ENCODE measurements at regions not wholly inside any gene's neighbourhood (a gene's known extent, or its start where the extent isn't known, plus 50 kb on each side); places are given as distances from the start of the nearest gene placed in this dataset.

DNA sequence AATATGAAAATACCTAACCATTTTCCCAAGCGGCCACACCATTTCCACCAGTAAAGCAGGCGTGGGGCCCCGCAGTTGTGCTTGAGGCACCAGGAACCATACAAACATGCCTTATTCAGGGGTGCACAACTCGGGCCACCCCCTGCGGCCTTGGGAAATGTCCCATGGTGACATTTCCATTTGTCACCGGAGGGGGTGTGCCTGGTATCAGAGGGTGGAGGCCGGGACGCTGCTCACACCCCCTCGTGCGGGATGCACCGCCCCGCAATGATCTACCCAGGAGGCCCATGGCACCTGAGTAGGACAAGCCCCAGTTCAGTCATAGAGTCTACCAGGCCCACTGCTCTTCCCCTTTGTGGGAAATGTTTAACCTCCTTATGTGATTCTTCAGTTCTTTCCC, 218.8 kb downstream of the TEX29 start:
- H3K4me3 ChIP-seq (ENCODE audit: low read length): no peak overlapping the region
- no peak overlapping the region for H3K27ac ChIP-seq (ENCODE audit: low read length)
- no peaks in the 10 kb centered on the region for H3K9me3 ChIP-seq (ENCODE audit: control insufficient read depth, low read depth, low read length)
- peaks cover 19% of the 10 kb centered on the region for H3K4me1 ChIP-seq (ENCODE audit: control insufficient read depth, low read depth, low read length)
- no peak overlapping the region for H3K9ac ChIP-seq (ENCODE audit: low read length)
- no peaks in the 10 kb centered on the region for H3K36me3 ChIP-seq (ENCODE audit: control insufficient read depth, low read depth, low read length)
- H3K27me3 ChIP-seq (ENCODE audit: control insufficient read depth, insufficient read depth, low read length): peaks cover 42% of the 10 kb centered on the region

DNA sequence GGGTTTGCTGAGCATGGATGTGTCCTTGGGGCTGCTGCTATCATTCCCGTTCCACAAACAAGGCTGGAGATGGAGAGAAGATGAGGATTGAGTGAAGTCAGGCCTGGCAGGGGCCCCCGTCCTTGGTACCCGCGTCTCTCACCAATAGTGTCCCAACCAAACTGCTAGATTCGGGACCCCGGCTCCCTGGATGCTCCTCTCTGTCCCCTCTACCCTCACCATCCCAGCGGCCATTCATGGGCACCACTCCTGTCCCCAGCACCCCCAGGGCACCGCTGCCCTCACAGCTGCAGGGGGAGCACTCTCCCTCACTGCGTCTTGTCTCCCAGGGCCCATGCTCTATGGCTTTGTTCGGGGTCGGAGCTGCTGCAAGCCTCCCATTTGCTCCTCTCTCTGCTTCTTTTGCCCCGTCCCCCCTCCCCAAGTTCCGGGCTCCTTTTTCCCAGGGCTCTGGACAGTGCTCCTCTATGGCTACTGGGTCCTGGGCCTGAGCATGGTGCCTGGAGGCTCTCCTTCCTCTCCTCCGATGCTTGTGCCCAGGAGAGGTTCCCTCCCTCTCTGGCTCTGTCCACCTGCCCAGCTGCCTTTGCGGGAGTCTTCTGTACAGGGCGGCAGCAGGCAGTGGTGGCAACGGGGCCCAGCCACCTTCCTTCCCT, 219.5 kb downstream of the TEX29 start:
- Histone ChIP-seq H3K9ac (ENCODE audit: low read length) (no peak overlapping the region), H3K27me3 (ENCODE audit: control insufficient read depth, insufficient read depth, low read length) (peaks cover 35% of the 10 kb centered on the region)

DNA sequence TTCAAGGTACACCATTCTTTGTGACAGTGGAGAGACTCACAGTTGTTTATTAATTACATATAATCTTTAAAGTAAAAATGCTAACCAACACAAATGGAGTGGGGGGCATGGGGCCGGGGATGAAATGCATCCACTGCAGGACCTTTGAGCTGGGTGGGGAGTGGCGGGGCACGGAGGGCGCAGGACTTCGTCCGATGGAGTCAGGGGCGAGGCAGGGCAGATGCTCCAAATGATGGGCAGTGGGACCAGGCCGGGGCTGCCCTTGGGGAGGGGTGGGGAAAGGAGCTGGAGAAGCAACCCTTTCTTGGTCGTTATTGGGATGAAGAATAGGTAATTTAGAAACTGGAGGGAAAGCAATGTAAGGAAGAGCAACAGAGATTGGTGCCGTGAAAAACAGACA, 220.0 kb downstream of the TEX29 start:
- no peak overlapping the region for H3K4me3 ChIP-seq (ENCODE audit: low read length)
- no peaks in the 10 kb centered on the region for H3K36me3 ChIP-seq (ENCODE audit: control insufficient read depth, low read depth, low read length)
- no peak overlapping the region for H3K9ac ChIP-seq (ENCODE audit: low read length)
- H3K27me3 ChIP-seq (ENCODE audit: control insufficient read depth, insufficient read depth, low read length): peaks cover 29% of the 10 kb centered on the region
- peaks cover 12% of the 10 kb centered on the region for H3K4me1 ChIP-seq (ENCODE audit: control insufficient read depth, low read depth, low read length)
- no peaks in the 10 kb centered on the region for H3K9me3 ChIP-seq (ENCODE audit: control insufficient read depth, low read depth, low read length)
- H3K27ac ChIP-seq (ENCODE audit: low read length): no peak overlapping the region

More for the DNA sequence above, 219.5 kb downstream of the TEX29 start:
- no peaks in the 10 kb centered on the region for H3K36me3 ChIP-seq (ENCODE audit: control insufficient read depth, low read depth, low read length)
- H3K4me1 ChIP-seq (ENCODE audit: control insufficient read depth, low read depth, low read length): peaks cover 15% of the 10 kb centered on the region
- H3K27ac ChIP-seq (ENCODE audit: low read length): no peak overlapping the region
- H3K4me3 ChIP-seq (ENCODE audit: low read length): no peak overlapping the region
- no peaks in the 10 kb centered on the region for H3K9me3 ChIP-seq (ENCODE audit: control insufficient read depth, low read depth, low read length)

GRCh38 chr13:111541345-111541744, 220.9 kb downstream of the TEX29 start:
- Histone ChIP-seq H3K27ac (ENCODE audit: low read length) (no peak overlapping the region), H3K27me3 (ENCODE audit: control insufficient read depth, insufficient read depth, low read length) (peaks cover 21% of the 10 kb centered on the region), H3K4me3 (ENCODE audit: low read length) (no peak overlapping the region), H3K9me3 (ENCODE audit: control insufficient read depth, low read depth, low read length) (no peaks in the 10 kb centered on the region), H3K36me3 (ENCODE audit: control insufficient read depth, low read depth, low read length) (no peaks in the 10 kb centered on the region), H3K9ac (ENCODE audit: low read length) (no peak overlapping the region), H3K4me1 (ENCODE audit: control insufficient read depth, low read depth, low read length) (peaks cover 3% of the 10 kb centered on the region)

- peaks cover 15% of the 10 kb centered on the region for H3K27me3 ChIP-seq (ENCODE audit: control insufficient read depth, insufficient read depth, low read length)
These were observed 221.5 kb downstream of the TEX29 start for GRCh38 chr13:111541752-111542529.

DNA sequence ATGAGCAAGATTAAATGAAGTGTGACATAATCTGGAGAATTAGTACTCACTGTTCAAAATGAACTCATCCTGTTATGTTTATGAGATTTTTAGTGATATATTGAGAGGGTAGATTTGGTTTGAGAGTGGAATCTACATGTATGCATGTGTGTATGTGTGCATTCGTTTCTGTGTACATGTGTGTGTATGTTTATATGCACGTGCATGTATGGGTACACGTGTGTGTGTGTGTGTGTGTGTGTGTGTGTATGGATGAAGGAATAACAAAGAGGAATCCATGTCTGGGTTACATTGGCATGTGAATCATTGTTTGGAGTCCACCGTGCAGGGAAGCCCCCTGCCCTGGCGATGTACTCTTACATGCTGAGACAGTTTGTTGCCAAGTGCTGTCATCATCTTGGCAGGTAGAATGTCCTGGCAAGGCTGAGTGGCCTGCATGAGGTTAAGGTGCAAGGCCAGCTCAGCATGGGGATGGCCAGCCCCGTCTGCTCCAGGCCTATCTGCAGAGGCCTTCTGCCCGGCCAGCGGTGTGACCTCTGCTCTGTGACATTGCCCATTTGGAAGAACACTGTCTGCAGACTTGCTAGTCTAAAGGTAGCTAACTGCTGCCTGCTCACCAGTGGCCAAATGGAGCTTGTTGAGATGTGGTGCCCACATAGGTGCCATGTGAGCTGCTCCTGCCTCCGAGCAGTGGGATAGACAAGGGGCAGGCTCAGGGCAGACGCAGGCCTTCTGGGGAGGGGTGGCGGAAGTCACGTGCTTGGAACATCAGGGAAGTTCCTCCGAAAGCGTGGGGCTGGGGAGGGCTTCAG, 222.3 kb downstream of the TEX29 start:
- peaks cover 8% of the 10 kb centered on the region for H3K27me3 ChIP-seq (ENCODE audit: control insufficient read depth, insufficient read depth, low read length)
- no peak overlapping the region for H3K27ac ChIP-seq (ENCODE audit: low read length)
- H3K36me3 ChIP-seq (ENCODE audit: control insufficient read depth, low read depth, low read length): no peaks in the 10 kb centered on the region
- no peak overlapping the region for H3K4me3 ChIP-seq (ENCODE audit: low read length)
- no peaks in the 10 kb centered on the region for H3K9me3 ChIP-seq (ENCODE audit: control insufficient read depth, low read depth, low read length)
- no peaks in the 10 kb centered on the region for H3K4me1 ChIP-seq (ENCODE audit: control insufficient read depth, low read depth, low read length)
- H3K9ac ChIP-seq (ENCODE audit: low read length): no peak overlapping the region

More at GRCh38 chr13:111541752-111542529, 221.5 kb downstream of the TEX29 start:
- no peak overlapping the region for H3K9ac ChIP-seq (ENCODE audit: low read length)
- no peaks in the 10 kb centered on the region for H3K9me3 ChIP-seq (ENCODE audit: control insufficient read depth, low read depth, low read length)
- H3K27ac ChIP-seq (ENCODE audit: low read length): no peak overlapping the region
- H3K4me3 ChIP-seq (ENCODE audit: low read length): no peak overlapping the region
- no peaks in the 10 kb centered on the region for H3K36me3 ChIP-seq (ENCODE audit: control insufficient read depth, low read depth, low read length)
- no peaks in the 10 kb centered on the region for H3K4me1 ChIP-seq (ENCODE audit: control insufficient read depth, low read depth, low read length)

DNA sequence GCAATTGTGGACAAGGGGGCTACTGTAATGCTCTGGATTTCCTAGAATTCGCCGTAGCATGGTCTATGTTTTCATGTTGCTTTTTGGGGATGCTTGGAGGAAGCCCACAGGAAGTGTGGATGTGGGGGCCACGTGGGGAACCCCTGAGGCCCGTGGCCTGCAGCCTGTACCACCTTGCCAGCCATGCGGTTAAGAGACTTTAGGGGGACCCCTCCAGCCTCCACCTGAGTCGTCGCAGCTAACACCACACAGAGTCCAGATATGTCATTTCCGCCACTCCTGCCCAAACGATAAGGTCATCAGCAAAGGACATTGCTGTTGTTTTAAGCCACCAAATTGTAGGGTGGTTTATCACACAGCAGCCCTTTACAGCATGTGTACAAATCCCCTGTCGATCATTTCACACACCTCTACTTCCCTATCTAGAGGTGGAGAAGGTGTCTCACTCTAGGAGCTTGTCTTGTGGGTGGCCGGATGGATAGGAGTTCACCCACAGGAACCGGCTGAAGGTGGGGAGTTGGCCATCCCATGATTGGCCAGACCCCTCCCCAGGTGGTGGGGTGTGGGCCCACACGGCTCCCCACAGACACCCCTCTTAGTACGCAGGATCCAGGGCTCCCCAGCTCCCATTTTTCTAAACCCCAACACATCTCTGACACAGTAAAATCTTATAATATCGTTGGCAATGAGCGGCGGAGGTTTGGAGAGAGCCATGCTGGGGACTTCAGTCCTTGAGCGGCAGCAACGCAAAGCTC, 226.7 kb downstream of the TEX29 start:
- no peak overlapping the region for H3K4me3 ChIP-seq (ENCODE audit: low read length)

DNA sequence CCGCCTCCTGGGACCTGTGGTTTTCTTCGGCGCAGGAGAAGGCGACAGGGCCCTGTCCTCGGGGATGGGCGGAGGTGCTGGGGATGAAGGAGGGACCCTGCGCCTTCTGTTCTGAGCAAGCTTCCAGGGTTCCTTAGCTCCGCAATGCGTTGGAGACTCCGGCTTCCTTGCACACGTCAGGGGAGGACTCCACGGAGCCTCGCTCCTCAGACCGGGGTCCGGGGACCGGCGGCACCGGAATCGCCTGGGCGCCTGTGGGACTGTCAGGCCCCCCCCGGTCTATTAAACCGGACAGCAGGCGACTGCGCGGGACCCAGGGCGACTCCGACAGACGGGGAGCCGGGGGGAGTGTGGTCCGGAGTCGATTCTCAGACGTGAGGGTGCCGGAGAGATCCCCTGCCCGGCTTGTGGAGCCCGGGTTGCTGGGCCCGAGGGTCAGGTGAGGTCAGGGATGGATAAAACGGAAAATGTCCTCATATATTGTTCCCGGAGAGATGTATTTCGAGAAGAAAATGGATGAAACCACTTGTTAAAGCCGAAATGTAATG, 227.4 kb downstream of the TEX29 start:
- Histone ChIP-seq H3K4me1 (ENCODE audit: control insufficient read depth, low read depth, low read length) (no peaks in the 10 kb centered on the region), H3K9ac (ENCODE audit: low read length) (no peak overlapping the region), H3K27ac (ENCODE audit: low read length) (no peak overlapping the region), H3K27me3 (ENCODE audit: control insufficient read depth, insufficient read depth, low read length) (no peaks in the 10 kb centered on the region), H3K36me3 (ENCODE audit: control insufficient read depth, low read depth, low read length) (no peaks in the 10 kb centered on the region), H3K9me3 (ENCODE audit: control insufficient read depth, low read depth, low read length) (no peaks in the 10 kb centered on the region), H3K4me3 (ENCODE audit: low read length) (no peak overlapping the region)

More for the DNA sequence above, 226.7 kb downstream of the TEX29 start:
- Histone ChIP-seq H3K9ac (ENCODE audit: low read length) (no peak overlapping the region), H3K36me3 (ENCODE audit: control insufficient read depth, low read depth, low read length) (no peaks in the 10 kb centered on the region), H3K4me1 (ENCODE audit: control insufficient read depth, low read depth, low read length) (no peaks in the 10 kb centered on the region), H3K9me3 (ENCODE audit: control insufficient read depth, low read depth, low read length) (no peaks in the 10 kb centered on the region), H3K27me3 (ENCODE audit: control insufficient read depth, insufficient read depth, low read length) (no peaks in the 10 kb centered on the region), H3K27ac (ENCODE audit: low read length) (no peak overlapping the region)

DNA sequence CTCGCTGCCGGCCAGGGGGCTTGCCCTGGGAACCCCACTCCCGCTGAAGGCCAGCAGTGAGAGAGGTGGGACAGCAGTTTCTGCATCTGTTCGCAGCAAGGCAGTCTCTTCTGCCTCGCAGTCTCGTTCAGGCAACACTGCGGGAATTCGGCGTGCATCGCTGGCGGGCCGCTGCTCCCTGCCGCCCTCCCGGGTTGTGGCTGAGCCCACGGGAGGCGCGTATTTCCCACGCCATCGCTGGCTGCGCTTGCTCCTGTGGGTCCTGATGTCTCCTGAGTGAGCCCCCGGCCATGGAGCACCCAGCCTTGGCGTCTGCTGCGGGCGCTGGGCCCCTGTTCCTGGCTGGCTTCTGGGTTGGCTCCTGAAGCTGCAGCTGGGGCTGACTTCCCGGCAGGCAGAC, 227.9 kb downstream of the TEX29 start:
- Histone ChIP-seq H3K36me3 (ENCODE audit: control insufficient read depth, low read depth, low read length) (no peaks in the 10 kb centered on the region), H3K9me3 (ENCODE audit: control insufficient read depth, low read depth, low read length) (no peaks in the 10 kb centered on the region), H3K9ac (ENCODE audit: low read length) (no peak overlapping the region), H3K4me1 (ENCODE audit: control insufficient read depth, low read depth, low read length) (no peaks in the 10 kb centered on the region), H3K27ac (ENCODE audit: low read length) (no peak overlapping the region), H3K4me3 (ENCODE audit: low read length) (no peak overlapping the region), H3K27me3 (ENCODE audit: control insufficient read depth, insufficient read depth, low read length) (no peaks in the 10 kb centered on the region)

DNA sequence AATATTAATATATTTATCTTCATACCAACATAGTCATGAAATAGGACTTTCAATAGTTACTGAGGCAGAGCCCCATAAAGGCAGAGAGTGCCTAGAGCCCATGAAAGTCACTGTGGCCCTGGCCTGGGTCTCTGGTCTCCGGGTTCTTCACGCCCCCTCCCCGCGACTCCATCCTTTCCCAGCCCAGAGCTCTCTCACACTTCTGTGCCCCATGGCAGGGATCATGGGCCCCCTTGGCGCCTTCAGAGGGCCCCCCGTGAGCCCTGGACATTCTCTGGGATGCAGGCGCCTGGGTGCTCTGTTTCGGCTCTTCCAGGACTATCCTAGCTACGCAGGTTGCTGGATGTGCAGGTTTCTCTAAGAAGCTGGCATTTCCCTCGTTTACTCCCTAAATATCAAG, 228.4 kb downstream of the TEX29 start:
- Histone ChIP-seq H3K9me3 (ENCODE audit: control insufficient read depth, low read depth, low read length) (no peaks in the 10 kb centered on the region), H3K4me3 (ENCODE audit: low read length) (no peak overlapping the region), H3K36me3 (ENCODE audit: control insufficient read depth, low read depth, low read length) (no peaks in the 10 kb centered on the region), H3K27ac (ENCODE audit: low read length) (no peak overlapping the region), H3K27me3 (ENCODE audit: control insufficient read depth, insufficient read depth, low read length) (no peaks in the 10 kb centered on the region), H3K4me1 (ENCODE audit: control insufficient read depth, low read depth, low read length) (no peaks in the 10 kb centered on the region), H3K9ac (ENCODE audit: low read length) (no peak overlapping the region)

DNA sequence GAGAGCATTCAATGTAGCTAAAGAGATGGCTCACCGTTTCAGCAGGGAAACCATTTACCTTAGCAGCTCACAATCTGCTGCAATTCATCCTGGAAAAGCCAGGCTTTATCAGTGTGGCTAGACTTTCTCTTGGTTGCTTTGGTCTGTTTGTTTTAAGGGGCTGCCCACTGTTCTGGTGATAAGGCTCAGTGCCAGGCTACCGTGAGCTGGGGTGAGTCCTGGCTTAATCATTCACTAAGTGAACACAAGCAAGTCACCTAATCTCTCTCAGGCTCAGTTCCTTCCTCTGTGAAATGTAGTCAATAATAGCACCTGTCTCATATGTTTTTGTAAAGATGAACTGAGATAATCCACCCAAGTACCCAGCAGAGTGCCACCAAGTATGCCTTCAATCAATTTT, 229.0 kb downstream of the TEX29 start:
- no peaks in the 10 kb centered on the region for H3K27me3 ChIP-seq (ENCODE audit: control insufficient read depth, insufficient read depth, low read length)
- no peaks in the 10 kb centered on the region for H3K36me3 ChIP-seq (ENCODE audit: control insufficient read depth, low read depth, low read length)
- no peak overlapping the region for H3K27ac ChIP-seq (ENCODE audit: low read length)
- H3K9me3 ChIP-seq (ENCODE audit: control insufficient read depth, low read depth, low read length): no peaks in the 10 kb centered on the region
- no peaks in the 10 kb centered on the region for H3K4me1 ChIP-seq (ENCODE audit: control insufficient read depth, low read depth, low read length)
- no peak overlapping the region for H3K4me3 ChIP-seq (ENCODE audit: low read length)
- H3K9ac ChIP-seq (ENCODE audit: low read length): no peak overlapping the region
